GM23248 (cell line): ENCODE measurements at regions not wholly inside any gene's neighbourhood (a gene's known extent, or its start where the extent isn't known, plus 50 kb on each side); places are given as distances from the start of the nearest gene placed in this dataset.

Experiments
- EZH2 ChIP-seq: fragments of 200-600 bp; sonication (generic); IDR thresholded peaks from 2 replicates; pipeline ENCODE4 v1.6.1; 2018; ENCODE audit warnings: antibody characterized with exemption, mild to moderate bottlenecking; ENCODE audit not compliant: insufficient read depth, poor library complexity, severe bottlenecking
- EZH2phosphoT487 ChIP-seq: fragments of 200-600 bp; sonication (generic); IDR thresholded peaks from 2 replicates; pipeline ENCODE4 v1.6.1; 2018; ENCODE audit warnings: antibody characterized with exemption, moderate library complexity, mild to moderate bottlenecking, low read depth; ENCODE audit not compliant: insufficient read depth

DNA sequence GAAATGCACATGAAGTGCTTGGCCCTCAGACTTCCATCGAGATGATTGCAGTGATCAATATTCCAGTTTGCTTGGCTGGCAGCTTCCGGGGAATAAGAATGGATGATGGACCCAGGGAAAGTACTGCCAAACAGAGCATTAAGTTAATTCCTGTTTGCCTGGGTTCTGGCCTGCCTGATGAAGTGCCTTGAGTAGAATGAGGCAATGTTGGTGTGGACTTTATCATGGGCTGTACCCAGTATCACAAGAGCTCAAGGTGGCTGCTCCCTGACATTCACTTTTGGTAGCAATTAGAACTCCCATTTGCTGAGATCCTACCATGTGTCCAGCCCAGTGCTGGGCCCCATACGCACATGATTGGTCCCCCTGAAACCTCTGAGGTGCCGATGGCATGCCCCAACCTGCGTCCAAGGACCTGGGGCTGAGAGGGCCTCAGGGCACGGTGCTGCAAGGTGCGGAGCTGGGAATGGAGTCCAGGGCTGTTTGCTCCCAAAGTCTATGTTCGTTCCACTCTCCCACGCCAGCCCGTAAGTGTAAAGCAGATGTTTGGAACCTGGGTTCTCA, 80.7 kb downstream of the SLC25A47 start:
- TF ChIP-seq EZH2 (no peak), EZH2phosphoT487 (no peak)
